ENCODE measurements at regions not wholly inside any gene's neighbourhood (a gene's known extent, or its start where the extent isn't known, plus 50 kb on each side); places are given as distances from the start of the nearest gene placed in this dataset.

- Histone ChIP-seq H4K20me1 (ENCODE audit: insufficient read depth, low read length) (no peaks in the 10 kb centered on the region), H3K9ac (ENCODE audit: low read length) (no peak overlapping the region), H2AFZ (ENCODE audit: low read depth, low read length) (no peak overlapping the region), H3K27me3 (ENCODE audit: insufficient read depth, low read length) (no peaks in the 10 kb centered on the region), H3K79me2 (ENCODE audit: insufficient read depth, low read length) (no peaks in the 10 kb centered on the region), H3K4me1 (ENCODE audit: insufficient read depth, low read length) (no peaks in the 10 kb centered on the region), H3K9me3 (ENCODE audit: insufficient read depth, low read depth, low read length) (no peaks in the 10 kb centered on the region), H3K4me3 (ENCODE audit: insufficient read depth, low read depth, low read length) (no peak overlapping the region), H3K36me3 (ENCODE audit: insufficient read depth, low read length) (no peaks in the 10 kb centered on the region), H3K4me2 (ENCODE audit: low read length) (no peak overlapping the region), H3K27ac (ENCODE audit: low read depth, low read length) (no peak overlapping the region)
- Mint-ChIP-seq H3K36me3 (ENCODE audit: low read depth, unreplicated experiment) (no peaks in the 10 kb centered on the region), H3K27me3 (ENCODE audit: low read depth, unreplicated experiment) (no peaks in the 10 kb centered on the region), H3K4me1 (ENCODE audit: low read depth, unreplicated experiment) (no peaks in the 10 kb centered on the region), H3K9me3 (ENCODE audit: unreplicated experiment) (no peaks in the 10 kb centered on the region), H3K27ac (ENCODE audit: unreplicated experiment) (no peak overlapping the region), H3K4me3 (ENCODE audit: unreplicated experiment) (no peak overlapping the region)
- peak; percentile 21 for DNase-seq (ENCODE audit: low read depth)
- no peak for TF ChIP-seq EZH2 (IDR thresholded peaks at IDR 0.05; ENCODE audit: insufficient read depth, low read length)
- TF ChIP-seq, protein P1, sequence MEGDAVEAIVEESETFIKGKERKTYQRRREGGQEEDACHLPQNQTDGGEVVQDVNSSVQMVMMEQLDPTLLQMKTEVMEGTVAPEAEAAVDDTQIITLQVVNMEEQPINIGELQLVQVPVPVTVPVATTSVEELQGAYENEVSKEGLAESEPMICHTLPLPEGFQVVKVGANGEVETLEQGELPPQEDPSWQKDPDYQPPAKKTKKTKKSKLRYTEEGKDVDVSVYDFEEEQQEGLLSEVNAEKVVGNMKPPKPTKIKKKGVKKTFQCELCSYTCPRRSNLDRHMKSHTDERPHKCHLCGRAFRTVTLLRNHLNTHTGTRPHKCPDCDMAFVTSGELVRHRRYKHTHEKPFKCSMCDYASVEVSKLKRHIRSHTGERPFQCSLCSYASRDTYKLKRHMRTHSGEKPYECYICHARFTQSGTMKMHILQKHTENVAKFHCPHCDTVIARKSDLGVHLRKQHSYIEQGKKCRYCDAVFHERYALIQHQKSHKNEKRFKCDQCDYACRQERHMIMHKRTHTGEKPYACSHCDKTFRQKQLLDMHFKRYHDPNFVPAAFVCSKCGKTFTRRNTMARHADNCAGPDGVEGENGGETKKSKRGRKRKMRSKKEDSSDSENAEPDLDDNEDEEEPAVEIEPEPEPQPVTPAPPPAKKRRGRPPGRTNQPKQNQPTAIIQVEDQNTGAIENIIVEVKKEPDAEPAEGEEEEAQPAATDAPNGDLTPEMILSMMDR (IDR thresholded peaks at IDR 0.05; ENCODE audit: insufficient read depth, low read depth, low read length): no peak
- FAIRE-seq: no peak
Measured at GRCh38 chr2:187274146-187274545, 173.9 kb downstream of the CALCRL start.

- no peaks in the 10 kb centered on the region for H4K20me1 ChIP-seq (ENCODE audit: insufficient read depth, low read length)
- no peaks in the 10 kb centered on the region for H3K36me3 Mint-ChIP-seq (ENCODE audit: low read depth, unreplicated experiment)
- H3K9me3 ChIP-seq (ENCODE audit: insufficient read depth, low read depth, low read length): no peaks in the 10 kb centered on the region
- H3K4me3 Mint-ChIP-seq (ENCODE audit: unreplicated experiment): no peak overlapping the region
- H3K9ac ChIP-seq (ENCODE audit: low read length): no peak overlapping the region
- H3K9me3 Mint-ChIP-seq (ENCODE audit: unreplicated experiment): no peaks in the 10 kb centered on the region
- no peak overlapping the region for H2AFZ ChIP-seq (ENCODE audit: low read depth, low read length)
- DNase-seq (ENCODE audit: low read depth) (no peak), FAIRE-seq (no peak)
- no peak overlapping the region for H3K27ac ChIP-seq (ENCODE audit: low read depth, low read length)
- H3K4me1 ChIP-seq (ENCODE audit: insufficient read depth, low read length): no peaks in the 10 kb centered on the region
- H3K27me3 Mint-ChIP-seq (ENCODE audit: low read depth, unreplicated experiment): no peaks in the 10 kb centered on the region
- H3K27ac Mint-ChIP-seq (ENCODE audit: unreplicated experiment): no peak overlapping the region
- no peaks in the 10 kb centered on the region for H3K79me2 ChIP-seq (ENCODE audit: insufficient read depth, low read length)
- no peaks in the 10 kb centered on the region for H3K27me3 ChIP-seq (ENCODE audit: insufficient read depth, low read length)
- H3K4me1 Mint-ChIP-seq (ENCODE audit: low read depth, unreplicated experiment): no peaks in the 10 kb centered on the region
- no peak overlapping the region for H3K4me3 ChIP-seq (ENCODE audit: insufficient read depth, low read depth, low read length)
- TF ChIP-seq, protein P1 (IDR thresholded peaks at IDR 0.05; ENCODE audit: insufficient read depth, low read depth, low read length): no peak
- no peak for TF ChIP-seq EZH2 (IDR thresholded peaks at IDR 0.05; ENCODE audit: insufficient read depth, low read length)
- H3K4me2 ChIP-seq (ENCODE audit: low read length): no peak overlapping the region
- no peaks in the 10 kb centered on the region for H3K36me3 ChIP-seq (ENCODE audit: insufficient read depth, low read length)
Measured at GRCh38 chr2:187272255-187272654, 175.8 kb downstream of the CALCRL start.

DNA sequence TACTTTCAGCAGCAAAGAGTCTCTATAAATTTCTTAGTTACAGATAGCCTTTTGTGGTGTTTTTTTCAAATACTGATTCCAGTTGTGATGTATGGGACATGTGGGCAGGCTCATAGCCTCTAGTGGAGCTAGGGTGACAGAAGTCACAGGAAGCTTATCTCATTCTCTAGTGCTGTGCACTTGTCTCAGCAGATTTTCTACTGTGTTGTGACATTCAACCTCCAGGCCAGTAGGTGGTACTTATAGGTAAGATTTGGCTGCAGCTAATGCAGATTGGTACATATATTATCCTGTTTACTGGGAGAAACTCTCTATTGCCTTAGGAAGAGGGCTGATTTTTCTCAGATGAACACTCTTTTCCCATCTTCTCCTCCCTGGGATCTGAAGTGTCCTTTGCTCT, 176.2 kb downstream of the CALCRL start:
- H3K9me3 Mint-ChIP-seq (ENCODE audit: unreplicated experiment): no peaks in the 10 kb centered on the region
- no peak overlapping the region for H3K27ac ChIP-seq (ENCODE audit: low read depth, low read length)
- no peaks in the 10 kb centered on the region for H3K27me3 ChIP-seq (ENCODE audit: insufficient read depth, low read length)
- TF ChIP-seq EZH2 (IDR thresholded peaks at IDR 0.05; ENCODE audit: insufficient read depth, low read length): no peak
- TF ChIP-seq, protein P1 (IDR thresholded peaks at IDR 0.05; ENCODE audit: insufficient read depth, low read depth, low read length): no peak
- FAIRE-seq (no peak), DNase-seq (ENCODE audit: low read depth) (no peak)
- H3K79me2 ChIP-seq (ENCODE audit: insufficient read depth, low read length): no peaks in the 10 kb centered on the region
- H3K27me3 Mint-ChIP-seq (ENCODE audit: low read depth, unreplicated experiment): no peaks in the 10 kb centered on the region
- H3K27ac Mint-ChIP-seq (ENCODE audit: unreplicated experiment): no peak overlapping the region
- no peak overlapping the region for H2AFZ ChIP-seq (ENCODE audit: low read depth, low read length)
- no peaks in the 10 kb centered on the region for H3K9me3 ChIP-seq (ENCODE audit: insufficient read depth, low read depth, low read length)
- H3K36me3 Mint-ChIP-seq (ENCODE audit: low read depth, unreplicated experiment): no peaks in the 10 kb centered on the region
- H4K20me1 ChIP-seq (ENCODE audit: insufficient read depth, low read length): no peaks in the 10 kb centered on the region
- no peaks in the 10 kb centered on the region for H3K4me1 ChIP-seq (ENCODE audit: insufficient read depth, low read length)
- no peak overlapping the region for H3K4me3 Mint-ChIP-seq (ENCODE audit: unreplicated experiment)
- no peak overlapping the region for H3K4me3 ChIP-seq (ENCODE audit: insufficient read depth, low read depth, low read length)
- H3K9ac ChIP-seq (ENCODE audit: low read length): no peak overlapping the region
- no peaks in the 10 kb centered on the region for H3K4me1 Mint-ChIP-seq (ENCODE audit: low read depth, unreplicated experiment)
- H3K4me2 ChIP-seq (ENCODE audit: low read length): no peak overlapping the region
- H3K36me3 ChIP-seq (ENCODE audit: insufficient read depth, low read length): no peaks in the 10 kb centered on the region
